D721Med (cell line): ENCODE measurements at regions not wholly inside any gene's neighbourhood (a gene's known extent, or its start where the extent isn't known, plus 50 kb on each side); places are given as distances from the start of the nearest gene placed in this dataset.

Experiments
- DNase-seq: peaks from one replicate; pipeline ENCODE4 v3.0.0; 2011; ENCODE audit warnings: low spot score; ENCODE audit not compliant: insufficient read length
- FAIRE-seq: peaks from 2 replicates; lab custom pipeline; 2011; peaks lifted over from hg19 to GRCh38; lab: Jason Lieb, UNC
- TF ChIP-seq, protein P1 (sequence below): IDR thresholded peaks from 2 replicates; pipeline ENCODE4 v1.5.1; 2012; ENCODE audit warnings: mild to moderate bottlenecking, control low read depth; ENCODE audit not compliant: insufficient read depth; ENCODE audit errors: missing control alignments

- DNase-seq (no peak), FAIRE-seq (no peak)
- TF ChIP-seq, protein P1, sequence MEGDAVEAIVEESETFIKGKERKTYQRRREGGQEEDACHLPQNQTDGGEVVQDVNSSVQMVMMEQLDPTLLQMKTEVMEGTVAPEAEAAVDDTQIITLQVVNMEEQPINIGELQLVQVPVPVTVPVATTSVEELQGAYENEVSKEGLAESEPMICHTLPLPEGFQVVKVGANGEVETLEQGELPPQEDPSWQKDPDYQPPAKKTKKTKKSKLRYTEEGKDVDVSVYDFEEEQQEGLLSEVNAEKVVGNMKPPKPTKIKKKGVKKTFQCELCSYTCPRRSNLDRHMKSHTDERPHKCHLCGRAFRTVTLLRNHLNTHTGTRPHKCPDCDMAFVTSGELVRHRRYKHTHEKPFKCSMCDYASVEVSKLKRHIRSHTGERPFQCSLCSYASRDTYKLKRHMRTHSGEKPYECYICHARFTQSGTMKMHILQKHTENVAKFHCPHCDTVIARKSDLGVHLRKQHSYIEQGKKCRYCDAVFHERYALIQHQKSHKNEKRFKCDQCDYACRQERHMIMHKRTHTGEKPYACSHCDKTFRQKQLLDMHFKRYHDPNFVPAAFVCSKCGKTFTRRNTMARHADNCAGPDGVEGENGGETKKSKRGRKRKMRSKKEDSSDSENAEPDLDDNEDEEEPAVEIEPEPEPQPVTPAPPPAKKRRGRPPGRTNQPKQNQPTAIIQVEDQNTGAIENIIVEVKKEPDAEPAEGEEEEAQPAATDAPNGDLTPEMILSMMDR, result no peak
These were observed 436.7 kb upstream of the JAG1 start for GRCh38 chr20:11110535-11110934.

- FAIRE-seq, result no peak
- no peak for DNase-seq
- TF ChIP-seq, protein P1, result no peak
These were observed 437.4 kb upstream of the JAG1 start for GRCh38 chr20:11111191-11111590.

DNA sequence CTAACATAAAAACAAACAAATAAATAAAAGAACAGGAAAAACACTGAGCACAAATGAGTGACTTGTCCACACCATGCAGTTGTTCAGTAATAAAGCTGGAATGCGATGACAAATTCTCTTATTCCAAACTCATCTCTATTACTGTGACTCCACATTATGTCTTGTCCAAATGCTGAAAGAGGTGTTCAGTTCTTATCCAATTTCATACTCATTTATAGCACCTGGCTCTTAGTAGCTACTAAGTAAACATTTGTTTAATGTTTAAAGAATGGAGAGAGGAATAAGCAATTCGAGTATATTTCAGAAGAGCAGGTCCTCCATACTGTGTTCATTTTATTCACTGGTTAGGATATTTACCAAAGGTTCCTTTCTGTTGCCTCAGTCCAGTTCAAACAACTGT is 439.0 kb upstream of the JAG1 start:
- no peak for FAIRE-seq
- DNase-seq, result no peak
- TF ChIP-seq, protein P1, result no peak

- TF ChIP-seq, protein P1, result no peak
- no peak for FAIRE-seq
- no peak for DNase-seq
These were observed 440.6 kb upstream of the JAG1 start for GRCh38 chr20:11114382-11114781.

DNA sequence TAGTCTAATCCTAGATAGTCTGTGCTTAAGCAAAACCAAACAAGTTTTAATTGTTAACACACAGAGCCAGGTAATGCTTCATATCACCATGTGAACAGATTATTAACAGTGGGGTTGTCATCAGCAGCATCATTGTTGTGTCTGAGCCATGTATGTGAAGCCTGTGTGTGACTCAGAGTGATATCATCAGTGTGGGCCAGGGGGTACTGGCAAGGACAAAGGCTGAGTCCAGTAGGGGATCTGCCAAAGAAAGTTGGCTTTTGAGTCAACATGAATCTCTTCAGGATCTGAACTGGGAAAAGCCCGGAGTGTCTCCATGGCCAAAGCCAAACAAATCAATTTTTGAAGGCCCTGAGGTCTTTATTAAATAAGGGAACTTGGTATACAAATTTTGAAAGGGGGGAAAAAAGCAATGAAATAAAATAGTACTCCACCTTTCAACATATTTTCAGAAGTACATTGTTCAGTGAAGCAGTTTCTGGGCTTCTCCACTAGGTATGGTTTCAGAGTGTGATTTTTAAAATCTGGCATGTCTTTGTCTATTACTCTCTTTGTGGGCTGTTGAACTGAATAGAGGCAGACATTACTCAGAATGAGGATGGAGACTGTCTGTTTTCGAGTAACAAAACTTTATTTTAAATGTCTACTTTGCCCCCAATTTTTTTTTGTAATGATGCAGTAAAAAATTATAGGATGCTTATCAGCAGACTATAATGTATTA is 444.2 kb upstream of the JAG1 start:
- FAIRE-seq, result no peak
- TF ChIP-seq, protein P1, result no peak
- DNase-seq, result no peak

DNA sequence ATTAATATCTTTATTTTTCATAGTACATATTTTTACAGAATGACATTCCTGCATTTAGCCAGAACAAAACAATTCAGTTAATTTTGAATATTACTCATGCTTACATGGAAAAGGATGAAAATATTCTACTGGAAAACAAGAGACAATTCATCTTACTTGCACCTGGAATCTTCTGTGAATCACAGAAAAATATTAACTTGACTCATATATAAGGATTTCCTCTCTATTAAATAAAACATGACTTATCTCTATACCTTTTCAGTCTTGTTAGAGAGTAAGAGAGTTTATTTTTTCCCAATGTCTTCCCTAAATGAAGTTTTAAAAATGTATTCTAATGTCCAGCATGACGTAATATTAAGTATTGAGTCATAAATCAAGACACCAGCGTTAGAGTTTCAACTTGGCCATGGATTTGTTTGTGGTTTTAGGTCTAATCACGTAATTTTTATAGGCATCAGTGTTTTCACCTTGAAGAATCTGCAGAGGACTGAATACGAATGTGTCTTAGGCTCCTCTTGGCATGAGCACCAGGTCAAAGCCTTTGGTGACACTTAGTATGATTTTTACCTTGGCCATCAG is 445.1 kb upstream of the JAG1 start:
- FAIRE-seq (no peak), DNase-seq (no peak)
- TF ChIP-seq, protein P1, result no peak

- DNase-seq (no peak), FAIRE-seq (no peak)
- TF ChIP-seq, protein P1, result no peak
These were observed 445.8 kb upstream of the JAG1 start for GRCh38 chr20:11119573-11119972.
